Type B pancreatic cell (in vitro differentiated cells): ENCODE measurements at regions not wholly inside any gene's neighbourhood (a gene's known extent, or its start where the extent isn't known, plus 50 kb on each side); places are given as distances from the start of the nearest gene placed in this dataset.

ENCODE experiments used
- DNase-seq: peaks from one replicate; pipeline ENCODE4 v3.0.0; 2021; ENCODE audit warnings: mixed read lengths; ENCODE audit not compliant: unreplicated experiment; ENCODE audit errors: extremely low spot score
- H3K27ac Mint-ChIP-seq: 2 replicates; pipeline ENCODE4 v1.8.0; 2021; ENCODE audit warnings: mild to moderate bottlenecking, mixed read lengths
- H3K27me3 Mint-ChIP-seq: 2 replicates; pipeline ENCODE4 v1.8.0; 2021; ENCODE audit warnings: mixed read lengths
- H3K36me3 Mint-ChIP-seq: 2 replicates; pipeline ENCODE4 v1.8.0; 2021; ENCODE audit warnings: mixed read lengths
- H3K4me1 Mint-ChIP-seq: one replicate; pipeline ENCODE4 v1.8.0; 2021; ENCODE audit warnings: mixed read lengths; ENCODE audit not compliant: unreplicated experiment
- H3K4me3 Mint-ChIP-seq: 2 replicates; pipeline ENCODE4 v1.8.0; 2021; ENCODE audit warnings: mild to moderate bottlenecking, mixed read lengths
- H3K9me3 Mint-ChIP-seq: 2 replicates; pipeline ENCODE4 v1.8.0; 2021; ENCODE audit warnings: mixed read lengths
- CTCF ChIP-seq: fragments of 200-600 bp; sonication (generic); conservative IDR thresholded peaks from 2 replicates; pipeline ENCODE4 v1.5.0; 2021; ENCODE audit warnings: antibody characterized with exemption, mild to moderate bottlenecking

GRCh38 chr6:14848019-14848418 lies 397.9 kb upstream of the JARID2 start:
- Mint-ChIP-seq H3K4me3 (no peak overlapping the region), H3K27ac (no peak overlapping the region), H3K36me3 (no peaks in the 10 kb centered on the region), H3K27me3 (no peaks in the 10 kb centered on the region), H3K9me3 (no peaks in the 10 kb centered on the region), H3K4me1 (no peaks in the 10 kb centered on the region)
- no peak for TF ChIP-seq CTCF
- DNase-seq, result no peak

- H3K4me1 Mint-ChIP-seq, result no peaks in the 10 kb centered on the region
- no peak overlapping the region for H3K4me3 Mint-ChIP-seq
- H3K36me3 Mint-ChIP-seq, result no peaks in the 10 kb centered on the region
- DNase-seq, result no peak
- TF ChIP-seq CTCF, result no peak
- H3K9me3 Mint-ChIP-seq, result no peaks in the 10 kb centered on the region
- no peaks in the 10 kb centered on the region for H3K27me3 Mint-ChIP-seq
- H3K27ac Mint-ChIP-seq, result no peak overlapping the region
Observed at GRCh38 chr6:14849185-14849584, 396.7 kb upstream of the JARID2 start.

GRCh38 chr6:14851281-14851680 lies 394.6 kb upstream of the JARID2 start:
- H3K4me1 Mint-ChIP-seq, result peaks cover 10% of the 10 kb centered on the region
- H3K9me3 Mint-ChIP-seq, result no peaks in the 10 kb centered on the region
- no peaks in the 10 kb centered on the region for H3K36me3 Mint-ChIP-seq
- no peak overlapping the region for H3K27ac Mint-ChIP-seq
- no peak overlapping the region for H3K4me3 Mint-ChIP-seq
- no peak for TF ChIP-seq CTCF
- H3K27me3 Mint-ChIP-seq, result no peaks in the 10 kb centered on the region
- no peak for DNase-seq

GRCh38 chr6:14852375-14852774 lies 393.5 kb upstream of the JARID2 start:
- Mint-ChIP-seq H3K4me1 (peaks cover 10% of the 10 kb centered on the region), H3K4me3 (no peak overlapping the region), H3K9me3 (no peaks in the 10 kb centered on the region), H3K36me3 (no peaks in the 10 kb centered on the region), H3K27ac (no peak overlapping the region), H3K27me3 (no peaks in the 10 kb centered on the region)
- DNase-seq, result no peak
- TF ChIP-seq CTCF, result no peak

- Mint-ChIP-seq H3K27me3 (no peaks in the 10 kb centered on the region), H3K4me1 (peaks cover 15% of the 10 kb centered on the region), H3K36me3 (no peaks in the 10 kb centered on the region), H3K9me3 (no peaks in the 10 kb centered on the region), H3K27ac (no peak overlapping the region), H3K4me3 (no peak overlapping the region)
- DNase-seq, result no peak
- no peak for TF ChIP-seq CTCF
Observed at GRCh38 chr6:14856177-14856576, 389.7 kb upstream of the JARID2 start.

GRCh38 chr6:14857001-14857400 lies 388.9 kb upstream of the JARID2 start:
- no peaks in the 10 kb centered on the region for H3K36me3 Mint-ChIP-seq
- no peak for DNase-seq
- H3K9me3 Mint-ChIP-seq, result no peaks in the 10 kb centered on the region
- peaks cover 15% of the 10 kb centered on the region for H3K4me1 Mint-ChIP-seq
- TF ChIP-seq CTCF, result no peak
- no peak overlapping the region for H3K4me3 Mint-ChIP-seq
- H3K27ac Mint-ChIP-seq, result no peak overlapping the region
- H3K27me3 Mint-ChIP-seq, result no peaks in the 10 kb centered on the region
